ENCODE measurements at regions not wholly inside any gene's neighbourhood (a gene's known extent, or its start where the extent isn't known, plus 50 kb on each side); places are given as distances from the start of the nearest gene placed in this dataset.

GRCh38 chr13:71144883-71145282 lies 722.1 kb downstream of the DACH1 start:
- TF ChIP-seq PATZ1 (CRISPR knock-in tag; IDR thresholded peaks at IDR 0.05; ENCODE audit: borderline replicate concordance), result no peak
- no peak for TF ChIP-seq ESRRG (CRISPR knock-in tag; IDR thresholded peaks at IDR 0.05)
- no peak for TF ChIP-seq CREB5 (CRISPR knock-in tag; IDR thresholded peaks at IDR 0.05; ENCODE audit: low read depth)
- TF ChIP-seq RARB (CRISPR knock-in tag; IDR thresholded peaks at IDR 0.05), result no peak
- no peak for TF ChIP-seq ZFP30 (CRISPR knock-in tag; IDR thresholded peaks at IDR 0.05)
- TF ChIP-seq ISL1 (CRISPR knock-in tag; IDR thresholded peaks at IDR 0.05), result peak; percentile 75
- TF ChIP-seq ZNF70 (CRISPR knock-in tag; IDR thresholded peaks at IDR 0.05), result no peak
- no peak for TF ChIP-seq SNAI2 (CRISPR knock-in tag; IDR thresholded peaks at IDR 0.05)
- 0 out of 2 replicates have a peak, but pooled peaks have one; percentile 52 for TF ChIP-seq TSHZ2 (CRISPR knock-in tag; IDR thresholded peaks at IDR 0.05)
- no peak for TF ChIP-seq POU6F1 (CRISPR knock-in tag; IDR thresholded peaks at IDR 0.05; ENCODE audit: borderline replicate concordance, low read depth)
- peak; percentile 60; the same call in 1 of the 2 replicates for TF ChIP-seq TCF4 (CRISPR knock-in tag; IDR thresholded peaks at IDR 0.05; ENCODE audit: borderline replicate concordance)
- ATAC-seq, result no peak

- no peak for ATAC-seq
- TF ChIP-seq GLIS3 (CRISPR knock-in tag; IDR thresholded peaks at IDR 0.05), result no peak
These were observed 729.9 kb downstream of the DACH1 start for GRCh38 chr13:71137101-71137500.

GRCh38 chr13:71124230-71124629 lies 742.8 kb downstream of the DACH1 start:
- no peak for ATAC-seq
- TF ChIP-seq ZNF70 (CRISPR knock-in tag; IDR thresholded peaks at IDR 0.05), result no peak
- no peak for TF ChIP-seq OSR1 (CRISPR knock-in tag; IDR thresholded peaks at IDR 0.05)
- no peak for TF ChIP-seq ZNF8 (CRISPR knock-in tag; IDR thresholded peaks at IDR 0.05)
- TF ChIP-seq SNAI2 (CRISPR knock-in tag; IDR thresholded peaks at IDR 0.05), result no peak
- no peak for TF ChIP-seq ESRRG (CRISPR knock-in tag; IDR thresholded peaks at IDR 0.05)
- TF ChIP-seq CREB5 (CRISPR knock-in tag; IDR thresholded peaks at IDR 0.05; ENCODE audit: low read depth), result no peak
- no peak for TF ChIP-seq PPARA (CRISPR knock-in tag; IDR thresholded peaks at IDR 0.05; ENCODE audit: borderline replicate concordance)
- TF ChIP-seq CSDC2 (CRISPR knock-in tag; IDR thresholded peaks at IDR 0.05), result no peak
- TF ChIP-seq BACH2 (CRISPR knock-in tag; IDR thresholded peaks at IDR 0.05; ENCODE audit: borderline replicate concordance), result no peak
- no peak for TF ChIP-seq GLIS3 (CRISPR knock-in tag; IDR thresholded peaks at IDR 0.05)
- TF ChIP-seq ZFP3 (CRISPR knock-in tag; IDR thresholded peaks at IDR 0.05), result no peak
- TF ChIP-seq POU6F1 (CRISPR knock-in tag; IDR thresholded peaks at IDR 0.05; ENCODE audit: borderline replicate concordance, low read depth), result no peak
- TF ChIP-seq TOX (CRISPR knock-in tag; IDR thresholded peaks at IDR 0.05; ENCODE audit: borderline replicate concordance), result no peak
- TF ChIP-seq CSRNP3 (CRISPR knock-in tag; IDR thresholded peaks at IDR 0.05), result no peak

Data from SK-N-SH treated with all-trans-retinoic acid at 6 μM for 48 hours (cell line).